GM18909 (cell line): ENCODE measurements at regions not wholly inside any gene's neighbourhood (a gene's known extent, or its start where the extent isn't known, plus 50 kb on each side); places are given as distances from the start of the nearest gene placed in this dataset.
A peak's percentile ranks its signal among the peaks of the same experiment; 100 is the strongest.

Experiments used
- ATAC-seq: cut with Tn5 transposase; IDR thresholded peaks from one replicate; pipeline ENCODE4 v1.9.1; 2021; ENCODE audit warnings: mild to moderate bottlenecking; ENCODE audit not compliant: unreplicated experiment, poor library complexity

DNA sequence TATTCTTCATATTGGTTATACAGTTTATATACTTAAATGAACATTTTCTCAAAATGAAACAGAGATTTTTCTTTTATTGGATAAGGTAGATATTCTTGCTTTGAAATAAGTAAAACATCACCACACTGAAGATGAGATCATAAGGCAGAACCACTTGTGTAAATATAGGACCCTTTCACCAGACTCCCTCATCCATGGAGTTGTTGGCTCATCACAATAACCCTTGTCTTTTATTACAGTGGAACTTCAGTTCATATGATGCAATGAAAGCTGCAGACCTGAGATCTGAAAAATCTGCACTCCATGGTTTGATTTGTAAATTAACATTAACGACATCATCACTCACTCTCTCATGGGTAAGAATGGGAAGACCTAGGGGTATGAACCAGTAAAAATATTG is 51.9 kb upstream of the DBX2 start:
- ATAC-seq: no peak

DNA sequence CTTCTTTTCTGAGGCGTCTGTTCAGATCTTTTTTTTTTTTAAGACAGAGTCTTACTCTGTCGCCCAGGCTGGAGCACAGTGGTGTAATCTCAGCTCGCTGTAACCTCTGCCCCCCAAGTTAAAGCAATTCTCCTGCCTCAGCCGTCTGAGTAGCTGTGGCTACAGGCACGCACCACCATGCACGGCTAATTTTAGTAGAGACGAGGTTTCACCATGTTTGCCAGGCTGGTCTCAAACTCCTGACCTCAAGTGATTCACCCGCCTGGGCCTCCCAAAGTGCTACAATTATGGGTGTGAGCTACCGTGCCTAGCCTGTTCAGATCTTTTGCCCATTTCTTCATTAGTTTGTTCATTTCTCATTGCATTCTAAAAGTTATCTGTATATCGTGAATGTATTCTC is 55.1 kb upstream of the DBX2 start:
- ATAC-seq: no peak

DNA sequence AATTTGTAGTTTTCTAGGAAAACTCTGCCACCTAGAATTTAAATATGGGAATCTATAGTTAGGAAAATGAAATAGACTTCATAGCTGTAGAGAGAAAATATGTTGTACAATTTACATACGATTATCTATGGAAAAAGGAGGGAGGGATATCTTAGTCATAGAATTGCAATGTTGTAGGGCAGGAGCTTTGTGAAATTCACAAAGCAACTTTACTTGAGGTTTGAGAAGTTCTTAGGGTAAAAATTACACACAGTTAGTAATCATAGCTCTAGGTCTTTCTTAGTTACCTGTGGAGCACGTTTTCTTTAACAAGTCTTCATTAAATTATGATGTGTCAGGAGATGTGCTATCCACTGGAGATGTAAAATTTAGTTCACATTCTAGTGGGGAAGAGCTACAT is 61.4 kb upstream of the DBX2 start:
- no peak for ATAC-seq

DNA sequence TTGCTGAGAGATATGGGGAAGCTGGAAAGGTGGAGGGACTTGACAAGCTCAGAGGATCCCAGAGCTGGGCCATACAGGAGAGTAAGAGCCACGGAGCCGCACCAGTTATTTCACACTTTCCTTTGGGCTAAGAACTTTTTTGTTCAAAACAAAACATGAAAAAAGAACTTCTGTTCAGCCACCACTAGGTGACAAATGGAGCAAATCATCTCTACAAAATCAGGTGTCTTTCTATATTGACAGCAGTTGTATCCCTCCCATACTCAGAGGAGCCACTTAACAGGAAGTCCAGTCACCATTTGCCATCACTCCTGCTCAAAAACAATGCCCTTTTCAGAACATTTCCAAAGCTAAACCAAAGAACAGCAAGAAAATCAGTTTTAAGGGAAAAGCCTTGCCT is 70.3 kb upstream of the DBX2 start:
- ATAC-seq: no peak

DNA sequence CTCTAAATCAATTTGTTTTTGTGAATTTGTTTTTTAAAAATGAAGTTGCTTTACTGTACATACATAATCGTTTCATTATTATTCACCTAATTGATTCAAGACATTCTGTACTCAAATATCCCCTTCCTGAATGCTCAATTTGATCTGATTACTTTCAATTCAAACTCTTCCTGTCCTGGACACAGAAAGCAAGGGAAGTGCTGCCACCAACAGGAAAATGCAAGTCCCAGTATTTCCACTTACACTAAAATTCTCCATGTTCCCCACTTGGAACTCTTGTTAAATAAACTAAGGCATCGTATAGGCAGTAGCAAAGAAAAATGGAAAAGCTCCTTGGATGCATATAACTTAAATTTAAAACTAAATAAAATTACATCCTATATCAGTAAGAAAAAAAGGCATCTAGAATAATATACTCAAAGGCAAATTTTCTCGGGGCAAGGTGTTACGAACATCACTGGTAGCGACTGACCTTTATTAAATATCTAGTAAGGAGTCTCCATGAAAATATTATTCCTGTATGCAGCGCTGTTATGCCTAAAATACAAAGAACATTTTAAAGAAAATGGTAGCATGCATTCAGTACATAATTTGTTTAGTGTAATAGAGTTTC is 72.0 kb upstream of the DBX2 start:
- ATAC-seq: no peak

DNA sequence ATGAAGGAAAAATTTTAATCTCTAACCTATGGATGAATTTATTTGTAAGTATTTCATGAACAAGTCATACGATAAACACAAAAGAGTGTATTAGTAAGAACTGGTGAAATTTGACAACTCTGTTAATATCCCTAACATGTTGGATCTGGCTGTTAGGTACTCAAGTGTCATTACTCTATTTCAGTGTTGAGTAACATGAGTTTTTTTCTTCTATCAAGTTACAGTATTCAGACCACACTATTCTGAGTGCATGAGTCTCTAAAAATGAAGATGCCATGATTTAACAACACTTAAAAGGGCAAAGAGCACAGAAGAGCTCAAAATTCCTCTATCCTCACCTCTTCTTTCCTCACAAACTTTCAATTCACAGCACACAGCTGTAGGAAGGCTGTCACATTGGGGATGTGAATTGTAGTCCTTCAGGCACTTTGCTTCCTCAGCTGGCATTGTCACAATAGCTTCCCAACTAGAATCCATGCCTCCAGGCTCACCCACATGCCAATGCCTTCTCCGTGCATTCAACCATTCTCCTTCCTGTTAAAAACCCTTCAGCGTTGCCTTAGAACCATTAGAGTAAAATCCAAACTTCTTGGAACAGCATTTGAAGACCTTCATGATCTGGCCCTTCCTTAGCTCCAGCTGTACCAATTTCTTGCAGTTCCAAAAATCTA is 73.7 kb upstream of the DBX2 start:
- ATAC-seq: no peak

DNA sequence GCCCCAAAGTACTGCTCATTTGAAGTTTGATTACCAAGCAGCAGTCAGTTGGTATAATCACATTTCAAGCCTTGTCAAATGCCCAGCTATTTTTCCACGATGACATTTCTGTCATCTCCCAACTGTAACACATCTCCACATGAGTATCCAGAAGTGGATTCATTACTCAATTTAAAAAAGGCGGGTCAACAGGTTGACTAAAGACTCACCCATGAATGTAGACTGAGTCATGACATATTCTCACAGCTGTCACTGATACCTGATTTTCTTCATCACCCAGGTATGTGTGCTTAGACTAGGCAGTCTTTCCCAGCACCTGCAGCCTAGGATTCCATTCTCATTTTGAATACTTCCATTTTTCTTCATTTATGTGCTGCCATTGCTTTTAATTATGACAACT is 75.1 kb upstream of the DBX2 start:
- no peak for ATAC-seq

DNA sequence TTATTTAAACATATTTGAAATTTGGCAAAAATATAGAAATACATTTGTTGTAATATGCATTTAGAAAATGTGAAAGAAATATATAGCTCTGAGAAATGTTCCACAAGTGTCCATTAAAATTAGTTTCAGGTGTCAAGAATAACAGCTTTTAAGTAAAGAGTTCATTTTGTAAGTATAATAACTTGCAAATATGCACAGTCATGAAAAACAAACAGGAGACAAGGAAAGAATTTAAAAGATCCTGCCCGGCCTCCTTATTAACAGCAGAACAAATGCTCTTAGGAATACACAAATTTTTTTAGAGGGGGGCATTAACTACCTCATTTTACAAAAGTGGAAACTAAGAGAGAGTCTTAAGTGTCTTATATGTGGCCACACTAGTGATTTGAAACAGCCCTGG is 77.7 kb upstream of the DBX2 start:
- ATAC-seq: no peak

DNA sequence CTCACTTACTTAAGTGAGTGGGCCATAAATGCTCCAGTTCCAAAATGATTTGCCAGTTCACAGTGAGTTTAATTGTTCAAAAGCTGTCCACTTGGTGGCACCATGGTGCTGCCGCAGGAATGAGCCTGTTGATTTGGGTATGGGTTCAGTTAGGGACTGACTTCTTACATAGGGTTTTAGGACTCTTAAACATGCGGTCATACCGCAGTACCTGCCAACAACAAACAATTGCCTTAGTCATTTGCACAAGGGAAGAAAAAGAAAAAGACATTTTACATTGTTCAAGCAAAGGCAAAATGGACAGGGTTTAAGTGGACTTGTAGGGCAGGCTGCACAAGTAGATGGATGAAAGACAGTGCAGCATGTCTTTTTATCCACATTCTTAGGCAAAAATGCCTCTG is 80.0 kb upstream of the DBX2 start:
- ATAC-seq: peak; percentile 87

DNA sequence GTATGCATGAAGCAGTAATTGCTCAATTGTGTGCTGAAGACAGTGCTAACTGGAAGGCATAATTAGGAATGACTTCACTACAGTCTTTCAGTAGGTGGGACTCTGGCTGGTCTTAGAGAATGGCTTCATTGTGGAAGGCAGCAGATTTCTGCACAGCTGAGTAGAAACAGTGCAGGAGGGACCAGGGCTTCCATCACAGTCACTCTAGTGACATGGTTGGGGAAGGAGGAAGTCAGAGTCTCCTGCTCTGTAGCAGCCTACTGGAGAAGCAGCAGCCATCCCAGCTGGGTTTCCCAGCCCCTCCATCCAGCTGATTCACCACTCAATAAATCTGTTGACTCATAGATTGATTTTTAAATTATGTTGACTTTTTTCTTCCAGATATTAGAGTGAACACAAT is 80.6 kb upstream of the DBX2 start:
- no peak for ATAC-seq

DNA sequence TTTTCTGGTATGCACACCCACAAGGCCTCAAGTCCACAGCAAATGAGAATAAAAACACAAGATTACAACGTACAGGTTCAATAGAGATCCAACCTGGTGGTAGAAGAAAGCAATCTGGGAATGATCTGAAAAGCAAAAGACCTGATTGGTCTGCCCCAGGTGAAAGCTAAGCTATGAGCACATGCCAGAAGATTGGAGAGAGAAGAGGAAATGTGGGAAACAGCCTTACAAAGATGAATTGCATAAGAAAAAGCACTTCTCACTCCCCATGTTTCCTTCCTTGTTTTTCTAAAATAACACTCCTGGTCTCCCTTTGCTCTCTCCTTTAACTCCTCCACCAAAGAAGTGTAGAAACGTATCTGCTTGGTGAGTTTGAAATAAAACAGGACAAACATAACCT is 77.3 kb upstream of the ANO6 start:
- ATAC-seq: no peak

DNA sequence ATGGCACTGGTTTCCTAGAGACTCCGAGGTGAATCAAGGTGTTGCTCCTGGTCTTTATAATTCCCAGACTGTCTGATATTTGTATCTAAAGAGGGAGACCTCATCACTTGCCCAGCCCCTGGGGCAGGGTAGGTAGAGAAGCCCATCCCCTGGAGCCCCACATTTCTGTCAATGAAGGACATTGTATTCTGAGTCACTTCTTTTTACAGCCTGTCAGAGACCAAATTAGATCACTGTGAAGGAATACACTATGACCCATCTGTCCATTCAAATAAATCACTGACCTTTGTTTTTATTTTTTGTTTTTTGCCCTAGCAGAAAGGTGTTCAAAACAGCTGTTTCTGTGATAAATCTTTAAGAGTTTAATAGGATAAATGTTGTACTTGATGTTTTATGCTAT is 67.9 kb upstream of the ANO6 start:
- ATAC-seq: no peak

DNA sequence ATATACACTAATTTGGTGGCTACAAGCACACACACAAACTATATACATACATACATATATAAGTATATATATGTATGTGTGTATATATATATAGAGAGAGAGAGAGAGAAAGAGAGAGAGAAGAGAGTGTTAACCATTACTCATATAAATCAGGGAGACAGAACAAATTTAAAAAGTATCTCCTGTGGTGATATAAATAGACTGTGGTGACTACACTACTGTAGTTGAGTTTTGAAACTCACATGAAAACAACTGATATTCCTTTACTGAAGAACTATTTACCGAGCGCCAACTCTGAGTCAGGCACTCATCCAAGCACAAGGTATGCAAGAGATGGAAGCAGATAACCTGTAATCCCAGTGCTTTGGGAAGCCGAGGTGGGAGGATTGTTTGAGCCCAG is 67.3 kb upstream of the ANO6 start:
- no peak for ATAC-seq

DNA sequence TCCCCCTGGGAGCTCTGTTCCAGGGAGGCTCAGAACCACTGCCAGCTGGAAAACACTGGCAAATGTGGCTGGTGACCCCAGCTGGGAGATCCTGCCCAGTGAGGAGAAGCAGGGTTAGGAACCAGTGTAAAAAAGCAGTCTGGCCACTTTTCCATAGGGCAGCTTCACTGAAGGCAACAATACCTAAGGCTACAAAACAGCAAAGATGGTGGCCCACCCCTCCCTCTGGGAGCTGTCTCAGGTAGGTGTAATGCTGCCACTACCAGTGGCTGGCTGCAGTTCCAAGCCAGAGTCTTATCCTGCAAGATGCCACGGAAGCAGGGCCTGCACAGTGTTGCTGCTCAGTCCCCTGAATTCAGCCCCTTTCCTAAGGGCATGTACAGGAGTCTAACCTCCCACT is 50.6 kb upstream of the ANO6 start:
- no peak for ATAC-seq

DNA sequence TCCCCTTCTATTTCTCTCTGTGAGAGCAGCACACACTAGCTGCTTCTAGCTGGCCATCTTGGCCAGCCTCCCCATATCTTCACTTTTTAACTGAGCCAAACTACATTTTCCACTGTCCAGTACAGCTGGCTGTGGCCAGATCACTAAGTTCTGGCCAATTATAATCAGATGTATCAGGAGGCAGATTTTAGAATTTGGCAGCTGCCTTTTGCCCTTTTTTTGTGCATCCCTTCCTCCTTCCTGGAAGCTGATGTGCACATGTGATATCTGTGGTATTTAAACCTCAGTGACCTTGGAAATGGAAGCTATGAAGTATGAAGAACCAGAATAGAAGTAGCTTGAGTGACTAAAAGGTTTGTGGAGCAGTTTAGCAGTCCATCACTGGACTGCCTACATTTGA is 49.8 kb upstream of the ANO6 start:
- no peak for ATAC-seq
